ENCODE measurements at regions not wholly inside any gene's neighbourhood (a gene's known extent, or its start where the extent isn't known, plus 50 kb on each side); places are given as distances from the start of the nearest gene placed in this dataset.

DNA sequence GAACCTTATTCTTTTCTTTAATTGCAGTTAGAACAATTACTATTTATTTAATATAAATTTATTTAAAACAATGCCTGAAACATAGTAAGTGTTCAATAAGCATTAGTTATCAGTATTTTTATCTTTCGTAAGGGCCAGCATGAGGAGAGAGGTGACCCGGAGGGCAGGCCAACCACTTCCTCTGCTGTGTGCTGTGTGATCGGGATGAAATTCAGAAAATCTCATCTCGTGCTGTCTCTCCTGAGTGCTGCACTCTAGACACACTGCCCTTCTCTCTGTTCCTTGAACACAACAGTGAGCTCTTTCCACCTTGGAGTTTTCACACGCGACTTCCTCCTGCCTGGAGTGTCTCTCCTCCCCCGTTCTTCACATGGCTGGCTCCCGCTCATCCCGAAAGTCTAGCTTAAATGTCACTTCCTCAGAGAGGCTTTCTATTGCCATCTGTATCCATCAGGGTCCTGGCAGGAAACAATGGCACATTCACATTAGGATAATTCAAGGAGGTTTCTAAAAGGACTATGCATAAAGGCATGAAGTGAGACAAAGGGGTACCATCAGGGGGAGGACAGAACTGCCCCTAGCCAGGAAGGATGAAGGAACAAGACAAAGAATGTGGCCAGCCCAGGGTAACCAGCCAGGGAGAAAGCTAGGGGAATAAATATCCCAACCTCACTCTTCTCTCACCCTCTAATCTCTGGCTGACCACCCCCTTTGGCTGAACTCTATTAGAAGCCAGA, 142.6 kb upstream of the GJB5 start:
- Mint-ChIP-seq H3K9me3 (ENCODE audit: insufficient read depth) (no peaks in the 10 kb centered on the region), H3K4me3 (no peak overlapping the region), H3K27me3 (ENCODE audit: low read depth) (peaks cover 8% of the 10 kb centered on the region), H3K27ac (no peak overlapping the region), H3K36me3 (ENCODE audit: low read depth) (no peaks in the 10 kb centered on the region), H3K4me1 (ENCODE audit: low read depth) (no peaks in the 10 kb centered on the region)
- ATAC-seq (no peak), DNase-seq (no peak)
- ChIA-PET POLR2A (no interaction called here), CTCF (interaction anchor here (0.5 to 0.7 kb wide), 2 partner anchors 50 to 1730 kb away, joined by 3 to 4 read pairs; no protein-coding TSS in a partner anchor)

GRCh38 chr1:34617321-34618118, 137.3 kb upstream of the GJB5 start:
- DNase-seq (no peak), ATAC-seq (no peak)
- no peak overlapping the region for H3K4me3 Mint-ChIP-seq
- POLR2A ChIA-PET = no interaction called here
- no peak overlapping the region for H3K27ac Mint-ChIP-seq
- no peaks in the 10 kb centered on the region for H3K4me1 Mint-ChIP-seq (ENCODE audit: low read depth)
- H3K36me3 Mint-ChIP-seq (ENCODE audit: low read depth) = no peaks in the 10 kb centered on the region
- peaks cover 8% of the 10 kb centered on the region for H3K27me3 Mint-ChIP-seq (ENCODE audit: low read depth)
- CTCF ChIA-PET = no interaction called here
- H3K9me3 Mint-ChIP-seq (ENCODE audit: insufficient read depth) = no peaks in the 10 kb centered on the region

DNA sequence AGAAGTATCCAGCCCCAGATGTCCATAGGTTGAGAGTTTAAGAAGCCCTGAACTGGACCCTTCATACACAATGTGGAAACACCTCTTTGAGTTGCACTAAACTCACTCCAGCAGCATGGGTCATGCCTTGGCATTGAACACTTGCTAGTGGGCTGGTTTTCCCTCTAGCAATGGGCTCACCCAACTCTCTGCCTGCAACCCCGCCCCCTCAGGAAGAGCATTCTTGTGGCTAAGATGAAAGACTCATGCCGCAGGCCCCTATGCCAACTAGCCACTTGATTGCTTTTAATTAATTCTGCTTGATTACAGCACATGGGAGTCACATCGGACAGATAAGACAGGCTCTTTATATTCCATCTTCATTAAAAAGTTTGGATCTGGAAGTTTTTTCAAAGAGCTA, 136.5 kb upstream of the GJB5 start:
- H3K27me3 Mint-ChIP-seq (ENCODE audit: low read depth) = peaks cover 8% of the 10 kb centered on the region
- no peak for ATAC-seq
- H3K4me3 Mint-ChIP-seq = no peak overlapping the region
- no peak overlapping the region for H3K27ac Mint-ChIP-seq
- H3K36me3 Mint-ChIP-seq (ENCODE audit: low read depth) = no peaks in the 10 kb centered on the region
- H3K4me1 Mint-ChIP-seq (ENCODE audit: low read depth) = no peaks in the 10 kb centered on the region
- ChIA-PET POLR2A (no interaction called here), CTCF (no interaction called here)
- H3K9me3 Mint-ChIP-seq (ENCODE audit: insufficient read depth) = no peaks in the 10 kb centered on the region
- no peak for DNase-seq

- H3K27ac Mint-ChIP-seq = no peak overlapping the region
- DNase-seq = no peak
- no peak for ATAC-seq
- peaks cover 14% of the 10 kb centered on the region for H3K27me3 Mint-ChIP-seq (ENCODE audit: low read depth)
- CTCF ChIA-PET = no interaction called here
- POLR2A ChIA-PET = no interaction called here
- H3K36me3 Mint-ChIP-seq (ENCODE audit: low read depth) = no peaks in the 10 kb centered on the region
- H3K9me3 Mint-ChIP-seq (ENCODE audit: insufficient read depth) = no peaks in the 10 kb centered on the region
- H3K4me3 Mint-ChIP-seq = no peak overlapping the region
- H3K4me1 Mint-ChIP-seq (ENCODE audit: low read depth) = no peaks in the 10 kb centered on the region
These were observed 135.6 kb upstream of the GJB5 start for GRCh38 chr1:34619256-34619655.

- Mint-ChIP-seq H3K9me3 (ENCODE audit: insufficient read depth) (no peaks in the 10 kb centered on the region), H3K36me3 (ENCODE audit: low read depth) (no peaks in the 10 kb centered on the region), H3K27me3 (ENCODE audit: low read depth) (peaks cover 23% of the 10 kb centered on the region), H3K4me1 (ENCODE audit: low read depth) (peaks cover 8% of the 10 kb centered on the region), H3K4me3 (no peak overlapping the region), H3K27ac (no peak overlapping the region)
- ATAC-seq (no peak), DNase-seq (no peak)
- ChIA-PET POLR2A (no interaction called here), CTCF (no interaction called here)
These were observed 132.9 kb upstream of the GJB5 start for GRCh38 chr1:34621916-34622315.

DNA sequence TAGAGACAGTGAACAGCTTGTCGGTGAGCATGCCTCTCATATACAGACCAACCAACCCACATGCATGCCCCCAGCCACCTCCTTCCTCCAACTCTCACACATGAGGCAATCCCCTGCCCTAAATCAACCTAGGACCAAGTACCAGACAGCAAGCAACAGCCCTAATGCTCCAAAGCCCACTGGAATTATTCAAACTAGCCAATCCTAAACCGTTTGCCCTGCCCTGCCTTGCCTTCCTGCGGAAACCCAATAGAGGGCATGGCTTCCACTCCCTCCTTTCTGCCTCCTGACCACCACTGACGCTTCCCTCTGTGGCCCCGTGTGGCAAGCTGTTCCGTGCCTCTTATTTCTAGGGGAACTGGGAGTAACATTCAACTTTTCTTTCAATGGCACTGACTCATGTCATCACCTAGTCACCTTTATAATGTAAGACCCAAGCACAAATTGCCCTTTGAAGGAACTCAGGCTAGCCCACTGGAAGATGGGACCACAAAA, 129.3 kb upstream of the GJB5 start:
- ATAC-seq (no peak), DNase-seq (peak; percentile 25)
- Mint-ChIP-seq H3K9me3 (ENCODE audit: insufficient read depth) (no peaks in the 10 kb centered on the region), H3K27ac (peak overlapping the region; percentile 21), H3K27me3 (ENCODE audit: low read depth) (peaks cover 21% of the 10 kb centered on the region), H3K4me3 (no peak overlapping the region), H3K36me3 (ENCODE audit: low read depth) (no peaks in the 10 kb centered on the region), H3K4me1 (ENCODE audit: low read depth) (peaks cover 8% of the 10 kb centered on the region)
- ChIA-PET CTCF (interaction anchor here (0.9 kb wide), 1 partner anchor 51 kb away, joined by 3 read pairs; no protein-coding TSS in a partner anchor), POLR2A (no interaction called here)

- peaks cover 19% of the 10 kb centered on the region for H3K27me3 Mint-ChIP-seq (ENCODE audit: low read depth)
- POLR2A ChIA-PET = interaction anchor here (0.7 kb wide), 1 partner anchor 224 kb away, joined by 3 read pairs; no protein-coding TSS in a partner anchor
These were observed 127.2 kb upstream of the GJB5 start for GRCh38 chr1:34627465-34628240.

GRCh38 chr1:34631126-34631525, 123.7 kb upstream of the GJB5 start:
- Mint-ChIP-seq H3K4me3 (no peak overlapping the region), H3K36me3 (ENCODE audit: low read depth) (no peaks in the 10 kb centered on the region), H3K27ac (no peak overlapping the region), H3K27me3 (ENCODE audit: low read depth) (peaks cover 7% of the 10 kb centered on the region), H3K9me3 (ENCODE audit: insufficient read depth) (no peaks in the 10 kb centered on the region), H3K4me1 (ENCODE audit: low read depth) (no peaks in the 10 kb centered on the region)
- no peak for DNase-seq
- no peak for ATAC-seq
- POLR2A ChIA-PET = no interaction called here
- CTCF ChIA-PET = no interaction called here

More at GRCh38 chr1:34627465-34628240, 127.2 kb upstream of the GJB5 start:
- H3K9me3 Mint-ChIP-seq (ENCODE audit: insufficient read depth) = no peaks in the 10 kb centered on the region
- no peak overlapping the region for H3K4me3 Mint-ChIP-seq
- DNase-seq (no peak), ATAC-seq (no peak)
- H3K36me3 Mint-ChIP-seq (ENCODE audit: low read depth) = no peaks in the 10 kb centered on the region
- CTCF ChIA-PET = no interaction called here
- H3K27ac Mint-ChIP-seq = no peak overlapping the region
- H3K4me1 Mint-ChIP-seq (ENCODE audit: low read depth) = peaks cover 8% of the 10 kb centered on the region

DNA sequence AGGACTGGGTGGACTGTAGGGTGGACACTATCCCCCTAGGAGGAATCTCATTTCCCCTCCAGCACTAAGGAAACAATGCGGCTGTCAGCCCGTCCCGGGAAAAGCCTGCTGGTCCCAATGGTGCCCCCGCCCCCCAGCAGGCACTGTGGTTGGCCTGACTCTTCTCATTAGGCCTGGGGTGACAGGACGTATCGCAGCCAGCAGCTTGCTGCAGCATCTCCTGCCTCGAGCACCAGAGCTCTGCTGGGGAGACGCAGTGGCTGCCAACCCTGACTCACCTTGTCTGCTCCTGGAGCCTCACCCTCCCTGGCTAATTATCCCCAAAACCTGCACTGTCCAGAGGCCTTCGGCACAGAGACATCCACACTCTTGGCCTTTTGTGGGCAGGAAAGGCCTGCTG, 115.1 kb upstream of the GJB5 start:
- no peak overlapping the region for H3K27ac Mint-ChIP-seq
- peaks cover 5% of the 10 kb centered on the region for H3K27me3 Mint-ChIP-seq (ENCODE audit: low read depth)
- ATAC-seq (no peak), DNase-seq (no peak)
- H3K36me3 Mint-ChIP-seq (ENCODE audit: low read depth) = no peaks in the 10 kb centered on the region
- no peaks in the 10 kb centered on the region for H3K4me1 Mint-ChIP-seq (ENCODE audit: low read depth)
- POLR2A ChIA-PET = no interaction called here
- CTCF ChIA-PET = no interaction called here
- H3K4me3 Mint-ChIP-seq = no peak overlapping the region
- H3K9me3 Mint-ChIP-seq (ENCODE audit: insufficient read depth) = no peaks in the 10 kb centered on the region

DNA sequence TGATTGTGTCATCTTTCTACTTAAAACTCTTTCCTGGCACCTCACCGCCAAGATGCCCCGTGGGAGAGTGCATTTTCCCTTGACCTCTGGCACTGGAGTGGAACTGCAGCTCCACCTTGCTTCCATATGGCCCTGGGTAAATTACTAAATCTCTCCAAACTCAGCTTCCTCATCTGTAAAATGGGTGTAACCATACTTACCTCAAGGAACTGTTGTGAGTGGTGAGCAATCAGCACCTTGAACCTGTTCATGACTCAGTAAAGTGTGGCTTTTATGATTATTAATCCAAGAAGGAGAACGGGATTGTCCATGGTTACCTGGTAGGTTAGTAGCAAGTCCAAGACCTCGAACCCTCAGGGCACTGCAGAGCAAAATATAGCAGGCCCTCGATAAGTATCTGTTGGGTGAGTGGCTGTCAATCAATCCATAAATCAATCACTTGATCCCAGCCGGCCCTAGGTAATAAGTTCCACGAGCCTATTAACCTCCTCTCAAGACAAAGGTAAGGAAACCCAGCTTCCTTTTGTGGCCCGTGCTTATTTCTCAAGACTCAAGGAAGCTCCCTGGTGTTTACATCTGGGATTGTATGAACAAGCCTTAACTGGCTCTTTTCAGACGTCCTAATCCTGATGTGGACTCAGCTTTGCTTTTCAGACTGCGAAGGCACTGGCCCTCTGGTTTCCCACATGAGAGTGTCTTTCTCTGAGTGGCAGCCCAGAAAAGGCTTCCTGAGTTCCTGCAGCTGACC, 114.0 kb upstream of the GJB5 start:
- no peaks in the 10 kb centered on the region for H3K36me3 Mint-ChIP-seq (ENCODE audit: low read depth)
- H3K27ac Mint-ChIP-seq = no peak overlapping the region
- POLR2A ChIA-PET = no interaction called here
- CTCF ChIA-PET = no interaction called here
- ATAC-seq (no peak), DNase-seq (no peak)
- peaks cover 7% of the 10 kb centered on the region for H3K27me3 Mint-ChIP-seq (ENCODE audit: low read depth)
- H3K4me1 Mint-ChIP-seq (ENCODE audit: low read depth) = no peaks in the 10 kb centered on the region
- no peak overlapping the region for H3K4me3 Mint-ChIP-seq
- H3K9me3 Mint-ChIP-seq (ENCODE audit: insufficient read depth) = no peaks in the 10 kb centered on the region

- no peaks in the 10 kb centered on the region for H3K36me3 Mint-ChIP-seq (ENCODE audit: low read depth)
- H3K27ac Mint-ChIP-seq = no peak overlapping the region
- no peaks in the 10 kb centered on the region for H3K9me3 Mint-ChIP-seq (ENCODE audit: insufficient read depth)
- H3K27me3 Mint-ChIP-seq (ENCODE audit: low read depth) = peaks cover 7% of the 10 kb centered on the region
- no peaks in the 10 kb centered on the region for H3K4me1 Mint-ChIP-seq (ENCODE audit: low read depth)
- POLR2A ChIA-PET = no interaction called here
- H3K4me3 Mint-ChIP-seq = no peak overlapping the region
- DNase-seq = no peak
- CTCF ChIA-PET = no interaction called here
- ATAC-seq = no peak
These were observed 112.2 kb upstream of the GJB5 start for GRCh38 chr1:34642679-34643078.
